RCC 7860 (cell line): ENCODE measurements at regions not wholly inside any gene's neighbourhood (a gene's known extent, or its start where the extent isn't known, plus 50 kb on each side); places are given as distances from the start of the nearest gene placed in this dataset.

Experiments used
- DNase-seq: peaks from one replicate; pipeline ENCODE4 v3.0.0-alpha.2; 2015; ENCODE audit warnings: low spot score
- FAIRE-seq: peaks from 2 replicates; lab custom pipeline; 2012; peaks lifted over from hg19 to GRCh38; lab: Jason Lieb, UNC

GRCh38 chr21:28791595-28792282, 200.9 kb downstream of the LTN1 start:
- DNase-seq = no peak
- FAIRE-seq = no peak

- FAIRE-seq = no peak
Observed at GRCh38 chr21:28790335-28790734, 202.3 kb downstream of the LTN1 start.

DNA sequence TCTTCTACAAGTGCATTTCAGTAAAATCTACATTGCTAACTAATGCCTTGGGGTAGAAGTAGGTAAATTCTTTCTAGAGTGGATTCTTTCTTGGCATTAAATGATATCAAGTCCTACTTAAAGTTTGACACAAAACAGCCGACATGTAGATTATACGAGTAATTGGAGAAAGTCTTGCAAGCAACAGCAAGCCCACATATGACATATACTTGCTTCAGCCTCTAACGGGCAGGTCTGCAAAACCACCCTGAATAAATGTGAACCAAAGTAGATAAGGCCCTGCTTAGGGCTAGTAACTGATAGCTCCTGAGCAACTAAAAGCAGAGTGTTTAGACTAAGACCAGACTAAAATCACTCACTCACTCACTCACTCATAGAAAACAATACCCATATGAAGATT, 203.2 kb downstream of the LTN1 start:
- no peak for DNase-seq
- no peak for FAIRE-seq

More at GRCh38 chr21:28790335-28790734, 202.3 kb downstream of the LTN1 start:
- no peak for DNase-seq

DNA sequence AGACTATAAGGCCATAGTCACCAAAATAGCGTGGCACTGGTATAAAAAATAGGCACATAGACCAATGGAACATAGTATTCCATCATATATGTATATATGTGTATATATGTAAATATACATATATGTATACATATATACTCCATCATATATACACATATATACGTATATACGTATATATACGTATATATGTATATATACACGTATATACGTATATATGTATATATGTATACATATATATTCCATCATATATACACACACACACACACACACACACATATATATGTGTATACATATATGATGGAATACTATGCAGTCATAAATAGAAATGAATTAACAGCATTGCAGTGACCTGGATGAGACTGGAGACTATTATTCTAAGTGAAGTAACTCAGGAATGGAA, 204.6 kb downstream of the LTN1 start:
- no peak for DNase-seq
- FAIRE-seq = no peak

GRCh38 chr21:28783641-28784185, 209.0 kb downstream of the LTN1 start:
- no peak for FAIRE-seq

DNA sequence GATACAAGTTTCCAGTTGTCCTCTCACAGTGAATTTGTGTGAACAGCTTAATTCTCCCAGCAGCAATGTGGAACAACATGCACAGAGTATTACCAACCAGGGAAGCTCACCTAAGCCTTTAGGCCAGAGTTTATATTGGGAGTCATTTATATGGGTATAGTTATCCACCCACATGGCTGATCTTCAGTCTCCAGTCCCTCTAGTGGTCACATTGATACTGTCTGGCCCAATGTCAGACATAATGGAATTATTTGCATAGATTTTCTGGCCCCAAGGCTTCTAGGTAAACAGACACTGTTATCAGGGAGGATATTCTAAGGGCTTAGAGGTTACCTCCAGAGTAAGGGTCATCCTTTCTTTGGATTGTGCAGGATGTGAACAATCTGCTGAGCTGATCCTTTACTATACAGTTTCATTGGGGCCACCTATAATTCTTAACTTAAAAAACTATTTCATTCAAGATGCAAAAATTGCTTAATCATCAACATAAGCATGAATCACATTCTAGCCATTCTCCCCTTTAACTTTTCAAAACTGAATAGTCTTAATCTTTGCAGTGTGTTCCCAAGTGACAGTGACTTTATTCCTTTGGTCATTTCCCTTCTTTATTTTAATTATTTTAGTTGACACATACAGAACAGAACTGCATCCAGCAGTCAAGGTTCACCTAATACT, 210.9 kb downstream of the LTN1 start:
- FAIRE-seq (no peak), DNase-seq (no peak)

More at GRCh38 chr21:28783641-28784185, 209.0 kb downstream of the LTN1 start:
- no peak for DNase-seq

DNA sequence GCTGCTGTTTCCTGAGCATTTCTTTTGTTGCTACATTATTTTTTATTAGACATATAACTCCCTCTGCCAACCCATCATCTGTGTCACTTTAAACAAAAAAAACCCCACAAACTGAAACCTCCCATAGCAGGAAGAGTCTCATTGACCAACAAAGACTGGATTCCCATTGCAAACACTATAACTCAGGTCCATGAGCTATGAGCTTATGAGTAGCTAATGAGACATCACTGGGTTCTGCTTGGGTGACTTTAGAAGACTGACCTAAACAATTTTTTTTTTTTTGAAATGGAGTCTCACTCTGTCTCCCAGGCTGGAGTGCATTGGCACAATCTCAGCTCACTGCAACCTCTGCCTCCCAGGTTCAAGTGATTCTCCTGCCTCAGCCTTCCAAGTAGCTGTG, 212.8 kb downstream of the LTN1 start:
- peak; percentile 89 for DNase-seq
- FAIRE-seq = peak; percentile 97

DNA sequence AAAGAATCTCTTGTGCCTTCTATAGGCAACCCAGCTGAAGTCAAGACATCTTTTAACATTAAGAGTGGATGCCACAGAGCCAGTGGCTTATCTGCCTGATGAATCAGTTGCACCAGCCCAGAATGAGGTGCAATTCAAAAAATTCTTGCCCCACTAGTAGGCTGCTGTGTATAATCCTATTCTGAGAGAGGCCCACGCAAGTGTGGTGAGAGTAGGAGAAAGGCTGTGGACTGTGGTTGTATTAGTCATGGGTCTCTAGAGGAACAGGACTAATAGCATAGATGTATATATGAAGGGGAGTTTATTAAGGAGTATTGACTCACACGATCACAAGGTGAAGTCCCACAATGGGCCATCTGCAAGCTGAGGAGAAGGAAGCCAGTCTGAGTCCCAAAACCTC, 216.4 kb downstream of the LTN1 start:
- FAIRE-seq (peak; percentile 96), DNase-seq (peak; percentile 92)

GRCh38 chr21:28775071-28775470, 217.6 kb downstream of the LTN1 start:
- FAIRE-seq (no peak), DNase-seq (no peak)

DNA sequence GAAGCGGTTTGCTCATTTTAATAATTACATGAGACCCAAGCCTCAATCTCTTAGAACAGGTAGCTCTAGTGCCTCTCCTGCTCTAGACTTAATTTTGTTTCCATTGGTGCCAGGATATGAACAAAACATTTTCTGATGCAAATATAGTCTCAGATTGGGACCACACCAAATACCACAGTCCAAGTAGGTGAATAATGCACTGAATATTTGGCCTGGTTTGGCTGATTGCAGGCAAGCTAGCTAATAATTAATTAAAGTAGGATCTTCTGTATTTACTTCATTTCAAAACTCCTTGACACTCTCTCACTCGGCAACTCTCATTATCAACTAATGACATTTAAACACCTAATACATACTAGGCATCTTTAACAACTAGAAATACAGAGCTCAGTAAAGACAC, 219.6 kb downstream of the LTN1 start:
- DNase-seq (peak; percentile 57), FAIRE-seq (peak; percentile 87)

DNA sequence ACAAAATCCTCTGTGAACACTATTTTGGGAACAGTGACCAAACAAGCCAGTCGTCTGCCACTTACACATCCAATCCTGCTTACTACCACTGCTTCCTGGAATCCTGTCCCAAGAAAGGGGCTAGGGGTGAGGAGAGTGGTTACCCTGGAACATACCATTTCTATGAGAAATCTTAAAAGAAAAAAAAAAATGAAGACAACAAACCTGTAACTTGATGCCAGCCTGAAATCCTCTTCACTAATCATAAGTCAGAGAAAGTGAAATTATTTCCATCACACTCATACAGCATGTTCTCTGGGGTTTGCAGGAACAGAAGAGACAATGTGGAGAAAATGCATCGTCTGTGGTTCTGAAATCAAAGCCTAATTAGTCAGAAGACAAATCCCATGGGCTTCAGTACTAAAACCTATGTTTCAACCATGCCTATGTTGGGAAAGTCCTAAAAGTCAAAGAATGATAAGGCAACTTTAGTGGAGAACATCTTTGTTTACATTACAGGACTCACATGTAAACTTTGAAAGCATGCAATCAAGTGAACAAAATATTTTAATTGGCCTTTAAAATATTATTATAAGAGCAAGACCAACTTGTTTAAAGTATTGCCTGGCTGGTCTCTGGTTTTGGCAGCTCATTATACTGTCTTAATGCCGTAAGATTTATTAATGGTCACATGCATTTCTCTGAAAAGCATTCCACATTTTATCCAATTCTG, 220.7 kb downstream of the LTN1 start:
- DNase-seq (peak; percentile 50), FAIRE-seq (peak; percentile 77)

- DNase-seq (no peak), FAIRE-seq (no peak)
Observed at GRCh38 chr21:28770867-28771661, 221.6 kb downstream of the LTN1 start.

DNA sequence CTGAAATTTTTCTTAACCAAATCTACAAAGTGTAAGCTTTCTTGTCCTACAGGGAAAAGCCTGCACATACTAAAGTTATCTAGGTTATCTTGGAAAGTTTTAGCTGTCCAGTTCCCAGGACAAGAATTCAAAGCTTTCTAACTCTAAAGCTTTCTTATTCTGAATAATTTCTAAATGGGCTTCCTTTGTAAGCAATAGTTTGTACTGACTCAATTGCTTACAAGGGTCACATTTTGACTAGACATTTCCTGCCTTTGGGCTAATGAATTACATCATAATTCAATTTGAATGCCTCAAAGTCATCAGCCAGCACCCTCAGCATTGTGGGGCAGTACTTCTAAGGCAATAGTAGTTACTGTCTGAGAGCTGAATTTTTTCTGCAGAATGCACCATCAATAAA, 223.0 kb downstream of the LTN1 start:
- no peak for DNase-seq
- no peak for FAIRE-seq

DNA sequence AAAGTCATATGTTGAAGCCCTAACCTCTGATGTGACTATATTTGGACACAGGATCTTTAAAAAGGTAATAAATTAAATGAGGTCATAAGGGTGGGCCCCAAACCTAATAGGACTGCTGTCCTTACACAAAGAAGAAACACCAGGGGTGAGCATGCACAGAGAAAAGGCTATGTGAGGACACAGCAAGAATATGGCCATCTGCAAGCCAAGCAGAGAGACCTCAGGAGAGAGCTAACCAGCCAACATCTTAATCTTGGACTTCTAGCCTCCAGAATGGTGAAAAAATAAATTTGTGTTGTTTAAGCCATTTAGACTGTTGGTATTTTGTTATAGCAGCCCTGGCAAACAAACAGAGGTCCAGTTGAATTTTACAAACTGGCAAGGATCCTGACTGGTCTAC, 223.9 kb downstream of the LTN1 start:
- no peak for DNase-seq
- no peak for FAIRE-seq

DNA sequence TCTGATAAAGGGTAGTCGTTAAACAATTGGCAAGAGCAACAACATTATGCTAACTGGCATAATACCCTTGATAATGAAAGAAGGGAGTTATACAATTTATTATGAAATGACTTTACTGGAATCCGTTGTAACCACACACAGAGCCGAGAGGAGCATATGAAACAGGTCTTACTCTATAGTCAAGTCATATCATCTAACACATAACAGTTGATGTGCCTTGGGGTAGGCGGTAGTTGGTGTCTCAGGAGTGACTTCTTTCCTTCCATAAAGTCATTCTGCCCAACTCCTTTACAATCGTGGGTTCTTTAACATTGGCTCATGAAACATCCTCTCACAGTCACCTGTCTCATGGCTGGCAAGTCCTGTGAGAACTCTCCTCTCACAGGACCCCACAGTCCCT, 225.2 kb downstream of the LTN1 start:
- DNase-seq (no peak), FAIRE-seq (no peak)

GRCh38 chr21:28763809-28764418, 228.8 kb downstream of the LTN1 start:
- no peak for FAIRE-seq

GRCh38 chr21:28762357-28762735, 230.3 kb downstream of the LTN1 start:
- DNase-seq (no peak), FAIRE-seq (no peak)

More at GRCh38 chr21:28763809-28764418, 228.8 kb downstream of the LTN1 start:
- no peak for DNase-seq

- FAIRE-seq (no peak), DNase-seq (no peak)
Observed at GRCh38 chr21:28761674-28762356, 230.9 kb downstream of the LTN1 start.

- no peak for DNase-seq
- no peak for FAIRE-seq
Observed at GRCh38 chr21:28758883-28759242, 233.8 kb downstream of the LTN1 start.
